ENCODE measurements at regions not wholly inside any gene's neighbourhood (a gene's known extent, or its start where the extent isn't known, plus 50 kb on each side); places are given as distances from the start of the nearest gene placed in this dataset.

- no peak for DNase-seq (ENCODE audit: low read depth in 1 of 2, low spot score in 2 of 2)
- no peak overlapping the region for H3K4ac ChIP-seq (replicated peaks; ENCODE audit: insufficient read length, low read depth, low read length)
- CTCF ChIA-PET (ENCODE audit: partially characterized antibody), result interaction anchor here (1.2 to 1.7 kb wide), 2 partner anchors 21 to 177 kb away, joined by 3 read pairs; no protein-coding TSS in a partner anchor
- no peak overlapping the region for H3K23ac ChIP-seq (ENCODE audit: insufficient read length)
- no peak overlapping the region for H3K4me3 ChIP-seq (ENCODE audit: extremely low read depth in 1 of 4, insufficient read depth in 2 of 4, low read depth in 3 of 4, low read length in 4 of 4)
- H4K91ac ChIP-seq (replicated peaks; ENCODE audit: insufficient read length, low read length), result no peak overlapping the region
- H3K4me2 ChIP-seq (ENCODE audit: insufficient read depth in 1 of 2, low read depth in 2 of 2, low read length in 2 of 2), result no peak overlapping the region
- no peaks in the 10 kb centered on the region for H3K9me3 ChIP-seq (ENCODE audit: insufficient read depth in 2 of 2, low read depth in 1 of 2, low read length in 1 of 2)
- H3K27ac ChIP-seq (ENCODE audit: low read depth, low read length), result no peak overlapping the region
- H2AK5ac ChIP-seq (ENCODE audit: low read depth, low read length), result no peak overlapping the region
- no peaks in the 10 kb centered on the region; a peak in 1 of 7 replicates for H3K27me3 ChIP-seq (replicated peaks in 1 of 4; ENCODE audit: control insufficient read depth in 3 of 4, extremely low read depth in 1 of 4, insufficient read depth in 3 of 4, low read length in 3 of 4)
- H3K18ac ChIP-seq (ENCODE audit: extremely low read depth, low read length), result no peak overlapping the region
- WGBS, 2 experiments (ENCODE audit: extremely low coverage in 1 of 2, insufficient coverage in 1 of 2, insufficient read length in 1 of 2, insufficient replicate concordance in 2 of 2, low coverage in 1 of 2, low lambda C conversion rate in 2 of 2, missing lambda C conversion rate in 1 of 2), result 84% methylated on average over 5 of the region's 5 CpGs; no CpG with 5 or more reads in 1 of the 2 experiments
- no peak for FAIRE-seq
- H3K23me2 ChIP-seq (ENCODE audit: low read depth, low read length), result no peaks in the 10 kb centered on the region
- no peak overlapping the region for H2AFZ ChIP-seq (ENCODE audit: low read length)
- H4K8ac ChIP-seq (ENCODE audit: extremely low read depth, insufficient read depth, low read length), result no peak overlapping the region
- no peak overlapping the region for H2BK20ac ChIP-seq (ENCODE audit: low read length)
- H3K56ac ChIP-seq (replicated peaks; ENCODE audit: insufficient read length, low read depth, low read length), result no peak overlapping the region
- no peaks in the 10 kb centered on the region for H3K79me1 ChIP-seq (ENCODE audit: low read depth, low read length)
- H3K79me2 ChIP-seq (ENCODE audit: control insufficient read depth in 1 of 2, insufficient read depth in 2 of 2, low read length in 2 of 2), result no peaks in the 10 kb centered on the region
- no peak overlapping the region for H2BK15ac ChIP-seq (ENCODE audit: low read length)
- no peaks in the 10 kb centered on the region for H3K36me3 ChIP-seq (ENCODE audit: control insufficient read depth in 2 of 4, insufficient read depth in 4 of 4, low read length in 3 of 4)
- H4K5ac ChIP-seq (ENCODE audit: insufficient read length, low read depth, low read length), result no peak overlapping the region
- H3K14ac ChIP-seq (ENCODE audit: insufficient read length), result no peak overlapping the region
- H3K4me1 ChIP-seq (replicated peaks in 1 of 4; ENCODE audit: control insufficient read depth in 3 of 4, insufficient read depth in 4 of 4, low read length in 3 of 4), result peaks cover 0 to 4% (median 0%) of the 10 kb centered on the region in 4 experiments; a peak in 2 of 7 replicates
- H2BK12ac ChIP-seq (ENCODE audit: low read depth, low read length), result no peak overlapping the region
- H2BK5ac ChIP-seq (ENCODE audit: low read depth, low read length), result no peak overlapping the region
- no peaks in the 10 kb centered on the region for H4K20me1 ChIP-seq (replicated peaks in 1 of 2; ENCODE audit: control insufficient read depth in 1 of 2, insufficient read depth in 2 of 2, low read length in 2 of 2)
- no peak overlapping the region for H2BK120ac ChIP-seq (replicated peaks; ENCODE audit: low read depth, low read length)
- no peak overlapping the region for H3K9ac ChIP-seq (replicated peaks in 1 of 4; ENCODE audit: extremely low read depth in 1 of 4, low read depth in 3 of 4, low read length in 3 of 4)
- POLR2A ChIA-PET (ENCODE audit: partially characterized antibody), result interaction anchor here (0.7 kb wide), 1 partner anchor 207 kb away, joined by 3 read pairs; no protein-coding TSS in a partner anchor
- TF ChIP-seq BCL11A (IDR thresholded peaks at IDR 0.05; ENCODE audit: low read depth in 2 of 2, low read length in 2 of 2) (no peak), SAP30 (IDR thresholded peaks at IDR 0.05; ENCODE audit: insufficient read depth, insufficient replicate concordance, low read length) (no peak), KDM4A (IDR thresholded peaks at IDR 0.05; ENCODE audit: low read depth, low read length, severe bottlenecking) (no peak), GABPA (IDR thresholded peaks at IDR 0.05; ENCODE audit: borderline replicate concordance, insufficient read depth, low read length) (no peak), USF2 (IDR thresholded peaks at IDR 0.05; ENCODE audit: low read length) (no peak), RXRA (IDR thresholded peaks at IDR 0.05; ENCODE audit: insufficient read depth, low read depth, low read length) (no peak), CREB1 (IDR thresholded peaks at IDR 0.05) (no peak), SP1 (IDR thresholded peaks at IDR 0.05; ENCODE audit: low read depth, low read length) (no peak), E2F6 (IDR thresholded peaks at IDR 0.05) (no peak), SUZ12 (IDR thresholded peaks at IDR 0.05; ENCODE audit: low read length) (no peak), TBP (IDR thresholded peaks at IDR 0.05; ENCODE audit: low read depth, low read length) (no peak), MAFK (IDR thresholded peaks at IDR 0.05; ENCODE audit: low read depth, low read length) (no peak), NANOG (IDR thresholded peaks at IDR 0.05; ENCODE audit: insufficient read depth, low read depth, low read length, poor library complexity, severe bottlenecking) (no peak)
These were observed 536.8 kb upstream of the JAG1 start for GRCh38 chr20:11210611-11211010.

Measured in H1 (cell line).